ENCODE measurements at regions not wholly inside any gene's neighbourhood (a gene's known extent, or its start where the extent isn't known, plus 50 kb on each side); places are given as distances from the start of the nearest gene placed in this dataset.

DNA sequence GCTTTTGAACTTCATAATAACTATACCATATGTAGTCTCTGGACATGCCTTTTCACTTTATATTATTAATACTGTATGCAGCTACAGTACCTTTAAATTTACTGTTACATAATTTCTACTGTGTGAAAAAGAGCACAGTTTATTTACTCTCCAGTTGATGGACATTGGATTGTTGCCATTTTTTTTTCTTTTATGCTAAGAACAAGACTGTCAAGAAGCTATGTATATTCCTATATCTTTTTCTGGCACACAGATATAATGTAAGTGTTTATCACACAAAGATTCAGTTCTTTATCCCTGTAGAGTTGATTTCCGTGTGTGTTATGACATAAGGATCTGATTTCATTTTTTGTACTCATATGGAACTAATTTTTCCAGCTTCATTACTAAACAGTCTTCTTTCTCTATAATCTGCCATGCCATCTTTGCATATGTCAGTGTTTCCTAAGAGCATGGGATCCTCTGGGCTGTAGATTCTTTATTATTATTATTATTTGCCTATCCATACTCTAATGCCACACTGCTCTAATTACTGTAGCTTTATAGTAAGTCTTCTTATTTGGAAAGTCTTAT lies 593.0 kb upstream of the ATP2B1 start:
- Histone ChIP-seq H3K27me3 (no peaks in the 10 kb centered on the region), H3K4me1 (no peaks in the 10 kb centered on the region), H3K4me3 (no peak overlapping the region), H3K9ac (ENCODE audit: low read depth in 2 of 2, low read length in 2 of 2) (no peak overlapping the region), H3K27ac (no peak overlapping the region), H3K36me3 (no peaks in the 10 kb centered on the region), H3K9me3 (no peaks in the 10 kb centered on the region)
- intact Hi-C loops (cut with DNase I), result no loop called here
- DNase-seq, result no peak
- no peak for TF ChIP-seq CTCF (IDR thresholded peaks at IDR 0.05)

GRCh38 chr12:90301095-90301494 lies 592.5 kb upstream of the ATP2B1 start:
- Histone ChIP-seq H3K27me3 (no peaks in the 10 kb centered on the region), H3K36me3 (no peaks in the 10 kb centered on the region), H3K9me3 (no peaks in the 10 kb centered on the region), H3K9ac (ENCODE audit: low read depth in 2 of 2, low read length in 2 of 2) (no peak overlapping the region), H3K4me3 (no peak overlapping the region), H3K27ac (no peak overlapping the region), H3K4me1 (no peaks in the 10 kb centered on the region)
- TF ChIP-seq CTCF (IDR thresholded peaks at IDR 0.05), result no peak
- intact Hi-C loops (cut with DNase I), result no loop called here
- no peak for DNase-seq

DNA sequence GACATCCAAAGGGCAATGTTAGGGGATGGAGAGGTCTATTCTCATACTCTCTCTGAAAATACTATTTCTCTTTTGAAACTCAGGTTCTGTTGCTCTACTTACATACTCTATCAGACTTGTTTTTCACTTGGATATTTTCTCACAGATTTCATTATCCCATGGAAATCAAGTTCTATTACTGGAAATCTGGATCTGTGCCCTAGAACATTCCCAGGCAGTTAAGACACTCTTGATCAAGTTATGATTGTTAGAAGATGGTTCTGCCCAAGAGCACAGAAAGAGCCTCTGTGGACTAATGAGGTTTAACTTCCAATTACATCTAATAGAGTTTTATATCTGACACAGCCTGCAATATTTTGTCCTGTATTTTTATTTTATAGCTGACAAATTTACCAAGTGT lies 591.0 kb upstream of the ATP2B1 start:
- DNase-seq, result no peak
- Histone ChIP-seq H3K4me3 (no peak overlapping the region), H3K36me3 (no peaks in the 10 kb centered on the region), H3K4me1 (no peaks in the 10 kb centered on the region), H3K9me3 (no peaks in the 10 kb centered on the region), H3K27ac (no peak overlapping the region), H3K9ac (ENCODE audit: low read depth in 2 of 2, low read length in 2 of 2) (no peak overlapping the region), H3K27me3 (no peaks in the 10 kb centered on the region)
- intact Hi-C loops (cut with DNase I), result no loop called here
- TF ChIP-seq CTCF (IDR thresholded peaks at IDR 0.05), result no peak

- TF ChIP-seq CTCF (IDR thresholded peaks at IDR 0.05), result no peak
- Histone ChIP-seq H3K36me3 (no peaks in the 10 kb centered on the region), H3K9me3 (no peaks in the 10 kb centered on the region), H3K4me1 (no peaks in the 10 kb centered on the region), H3K4me3 (no peak overlapping the region), H3K27ac (no peak overlapping the region), H3K27me3 (no peaks in the 10 kb centered on the region), H3K9ac (ENCODE audit: low read depth in 2 of 2, low read length in 2 of 2) (no peak overlapping the region)
- DNase-seq, result no peak
- intact Hi-C loops (cut with DNase I), result no loop called here
These were observed 590.5 kb upstream of the ATP2B1 start for GRCh38 chr12:90299121-90299520.

DNA sequence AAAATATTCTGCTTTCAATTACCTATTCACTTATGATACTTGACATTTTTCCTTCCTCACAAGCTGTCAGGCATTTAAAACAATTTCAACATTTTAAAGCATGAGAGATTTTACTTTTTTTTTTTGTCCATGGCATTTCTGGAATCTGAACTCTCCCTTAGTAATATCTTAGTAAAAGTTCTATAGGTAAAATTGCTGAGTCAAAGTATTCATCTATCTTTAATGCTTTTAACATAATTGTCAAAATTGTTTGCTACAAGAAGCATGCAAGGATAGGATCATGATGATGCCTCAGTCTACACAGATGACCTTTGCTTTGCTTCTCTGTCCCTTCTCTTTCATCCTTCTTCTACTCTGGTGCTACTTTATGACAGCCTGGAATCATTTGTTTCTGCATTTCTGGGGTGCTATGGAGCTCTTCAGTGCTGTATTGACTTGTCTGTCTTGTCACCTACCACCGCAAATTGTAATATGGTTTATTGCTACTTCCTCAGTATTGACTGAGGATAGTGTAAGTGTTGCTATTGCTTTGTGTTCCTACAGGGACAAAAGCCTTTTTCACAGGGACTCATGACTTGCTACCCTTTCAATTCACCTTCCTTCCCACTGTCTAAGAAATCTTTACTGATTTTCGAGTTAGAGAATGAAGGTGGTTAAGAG lies 589.8 kb upstream of the ATP2B1 start:
- TF ChIP-seq CTCF (IDR thresholded peaks at IDR 0.05), result no peak
- H3K9ac ChIP-seq (ENCODE audit: low read depth in 2 of 2, low read length in 2 of 2), result no peak overlapping the region
- intact Hi-C loops (cut with DNase I), result no loop called here
- no peak for DNase-seq
- H3K4me3 ChIP-seq, result no peak overlapping the region
- no peaks in the 10 kb centered on the region for H3K4me1 ChIP-seq
- H3K36me3 ChIP-seq, result no peaks in the 10 kb centered on the region
- no peaks in the 10 kb centered on the region for H3K27me3 ChIP-seq
- H3K27ac ChIP-seq, result no peak overlapping the region
- no peaks in the 10 kb centered on the region for H3K9me3 ChIP-seq

Measured in colonic mucosa (tissue), 4 donors.